Aorta (tissue), 5 donors: ENCODE measurements at regions not wholly inside any gene's neighbourhood (a gene's known extent, or its start where the extent isn't known, plus 50 kb on each side); places are given as distances from the start of the nearest gene placed in this dataset.

Source experiments
- ATAC-seq: fragments of 200-7000 bp; cut with Tn5 transposase; one replicate; pipeline ENCODE4 v1.9.1; 2022; ENCODE audit warnings: moderate library complexity; ENCODE audit not compliant: low FRiP score
- DNase-seq, 2 donors: peaks; one replicate each; pipeline ENCODE4 v3.0.0-alpha.2; 2020
- H3K27ac ChIP-seq, 2 donors: one replicate each; pipeline ENCODE4 v1.5.1; 2013; ENCODE audit warnings: low read length in 2 of 2, mild to moderate bottlenecking in 2 of 2, moderate library complexity in 2 of 2, control low read depth in 1 of 2, inconsistent platforms in 1 of 2, low read depth in 1 of 2
- H3K27me3 ChIP-seq, 2 donors: one replicate each; pipeline ENCODE4 v1.6.1; 2013; ENCODE audit warnings: control low read depth in 1 of 2, low read length in 1 of 2, mild to moderate bottlenecking in 1 of 2, moderate library complexity in 1 of 2; ENCODE audit not compliant: insufficient read depth in 2 of 2, control insufficient read depth in 1 of 2
- H3K36me3 ChIP-seq, 2 donors: one replicate each; pipeline ENCODE4 v1.6.1; 2013; ENCODE audit warnings: control low read depth in 1 of 2, low read length in 1 of 2, mild to moderate bottlenecking in 1 of 2; ENCODE audit not compliant: insufficient read depth in 2 of 2, control insufficient read depth in 1 of 2
- H3K4me1 ChIP-seq, 2 donors: one replicate each; pipeline ENCODE4 v1.6.1; 2013; ENCODE audit warnings: low read length in 2 of 2, control low read depth in 1 of 2, mild to moderate bottlenecking in 1 of 2, moderate library complexity in 1 of 2; ENCODE audit not compliant: insufficient read depth in 2 of 2, control insufficient read depth in 1 of 2
- H3K4me3 ChIP-seq, 2 donors: one replicate each; pipeline ENCODE4 v1.5.1; 2013; ENCODE audit warnings: low read length in 2 of 2, control low read depth in 1 of 2, mild to moderate bottlenecking in 1 of 2
- H3K9me3 ChIP-seq: one replicate; pipeline ENCODE4 v1.6.1; 2013; ENCODE audit warnings: mild to moderate bottlenecking, low read length; ENCODE audit not compliant: control insufficient read depth
- WGBS, 2 donors: extraction: QIAGEN DNeasy Blood & Tissue Kit; methylation state at CpG; one replicate each; pipeline ENCODE4 v1.1.7; 2013; 5-methylcytosine and 5-hydroxymethylcytosine counted together
- intact Hi-C, 2 donors: fragments of 100-400 bp; cut with DNase I; formaldehyde crosslinking; loops; one replicate each; pipeline versions ENCODE4 v1.14.2 to v1.15.0; 2022
- donor health status: healthy with polysubstance abuse.
- donor health status: Bipolar disorder and iron deficiency.
- donor health status: DM: no; HTN: no; CAD: no.
- donor health status: DM: no; HTN: no; CAD: no.
- donor health status: DM: yes; HTN: yes; CAD: no.

DNA sequence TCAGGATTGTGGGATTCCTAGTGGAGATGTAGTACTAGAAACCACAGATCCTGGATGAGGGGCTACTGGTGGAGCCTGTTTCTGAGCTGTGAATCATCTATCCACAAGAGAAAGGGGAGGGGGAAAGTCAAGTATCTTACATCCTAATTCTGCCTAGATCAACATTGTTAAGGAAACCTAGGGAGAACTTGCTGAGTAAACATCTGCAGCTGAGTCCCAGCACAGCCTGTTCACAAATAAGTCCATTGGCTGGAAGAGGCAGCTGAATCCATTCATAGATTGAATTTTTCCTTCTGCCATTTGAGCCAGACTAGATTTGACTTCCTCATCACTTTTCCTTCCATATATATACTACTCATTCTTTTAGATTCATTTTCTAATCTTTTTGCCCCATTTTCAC, 460.5 kb downstream of the TUSC7 start:
- DNase-seq, result no peak
- H3K9me3 ChIP-seq, result no peaks in the 10 kb centered on the region
- H3K4me3 ChIP-seq, result no peak overlapping the region
- no peak overlapping the region for H3K27ac ChIP-seq
- ATAC-seq, result no peak
- H3K36me3 ChIP-seq, result no peaks in the 10 kb centered on the region
- H3K4me1 ChIP-seq, result no peaks in the 10 kb centered on the region
- no peaks in the 10 kb centered on the region for H3K27me3 ChIP-seq
- intact Hi-C loops, result no loop called here

DNA sequence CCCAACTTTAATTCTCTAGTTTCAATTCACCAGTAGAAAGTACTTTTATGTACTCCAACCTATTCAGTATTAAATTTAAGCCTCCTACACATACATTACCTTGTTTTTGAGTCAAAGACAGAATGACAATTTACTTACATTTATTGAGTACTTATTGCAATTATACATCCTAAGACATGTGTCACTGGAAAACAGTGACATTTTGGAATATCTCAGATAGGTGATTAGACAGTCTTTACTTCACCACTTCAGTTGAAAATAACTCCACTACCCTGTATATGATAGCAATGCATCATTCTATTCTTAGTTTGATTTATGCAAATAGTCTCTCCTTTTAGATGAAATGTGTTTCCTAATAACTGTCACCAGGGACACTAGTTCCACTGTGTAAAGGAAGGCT, 461.5 kb downstream of the TUSC7 start:
- Histone ChIP-seq H3K27me3 (no peaks in the 10 kb centered on the region), H3K4me3 (no peak overlapping the region), H3K9me3 (no peaks in the 10 kb centered on the region), H3K36me3 (no peaks in the 10 kb centered on the region), H3K27ac (no peak overlapping the region), H3K4me1 (no peaks in the 10 kb centered on the region)
- ATAC-seq, result no peak
- no peak for DNase-seq
- intact Hi-C loops, result no loop called here

DNA sequence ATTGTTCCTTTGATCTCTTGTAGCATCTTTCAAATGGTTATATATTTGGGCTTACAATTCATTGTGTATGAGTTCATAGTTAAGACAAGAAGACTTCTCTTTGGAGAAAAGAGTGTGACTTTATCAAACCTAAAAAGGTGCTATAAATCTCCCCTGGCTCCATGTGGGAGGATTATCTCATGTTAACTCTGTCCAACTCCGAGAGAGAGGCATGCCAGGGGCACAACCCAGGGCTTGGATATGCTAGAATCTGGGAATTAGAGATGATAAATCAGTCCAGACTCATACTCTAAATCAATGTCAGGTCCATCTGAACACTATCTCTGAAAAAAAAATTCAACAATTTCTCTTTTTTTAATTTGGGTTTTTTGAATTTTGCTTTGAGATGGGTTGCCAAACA, 462.8 kb downstream of the TUSC7 start:
- Histone ChIP-seq H3K27me3 (no peaks in the 10 kb centered on the region), H3K4me1 (no peaks in the 10 kb centered on the region), H3K9me3 (no peaks in the 10 kb centered on the region), H3K36me3 (no peaks in the 10 kb centered on the region), H3K27ac (no peak overlapping the region), H3K4me3 (no peak overlapping the region)
- no peak for ATAC-seq
- WGBS, 2 donors, result 55 to 70% methylated on average over 1 of the region's 1 CpG
- intact Hi-C loops, result no loop called here
- no peak for DNase-seq

DNA sequence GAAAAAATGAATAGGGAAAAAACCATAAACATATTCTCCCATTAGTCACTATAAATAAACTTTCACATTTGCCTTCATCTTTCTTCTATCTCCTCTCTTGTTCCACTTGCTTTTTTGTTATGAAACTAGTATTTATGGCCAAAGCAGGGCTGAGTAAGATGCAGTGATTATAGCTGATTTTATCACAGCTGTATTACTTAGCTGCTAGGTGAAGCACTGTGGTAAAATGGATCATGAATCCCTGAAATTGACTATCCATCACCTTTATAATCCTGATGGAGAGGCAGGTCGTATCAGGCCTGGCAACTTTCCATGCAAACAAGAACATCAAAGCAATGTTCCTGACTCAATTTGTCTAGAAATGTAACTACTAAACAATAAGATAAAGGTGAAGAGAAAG, 471.6 kb downstream of the TUSC7 start:
- no peak for DNase-seq
- ATAC-seq, result no peak
- H3K4me3 ChIP-seq, result no peak overlapping the region
- no peaks in the 10 kb centered on the region for H3K27me3 ChIP-seq
- H3K36me3 ChIP-seq, result no peaks in the 10 kb centered on the region
- H3K4me1 ChIP-seq, result no peaks in the 10 kb centered on the region
- H3K27ac ChIP-seq, result no peak overlapping the region
- WGBS, 2 donors, result 50% methylated on average over 1 of the region's 1 CpG
- intact Hi-C loops, result no loop called here
- H3K9me3 ChIP-seq, result no peaks in the 10 kb centered on the region

DNA sequence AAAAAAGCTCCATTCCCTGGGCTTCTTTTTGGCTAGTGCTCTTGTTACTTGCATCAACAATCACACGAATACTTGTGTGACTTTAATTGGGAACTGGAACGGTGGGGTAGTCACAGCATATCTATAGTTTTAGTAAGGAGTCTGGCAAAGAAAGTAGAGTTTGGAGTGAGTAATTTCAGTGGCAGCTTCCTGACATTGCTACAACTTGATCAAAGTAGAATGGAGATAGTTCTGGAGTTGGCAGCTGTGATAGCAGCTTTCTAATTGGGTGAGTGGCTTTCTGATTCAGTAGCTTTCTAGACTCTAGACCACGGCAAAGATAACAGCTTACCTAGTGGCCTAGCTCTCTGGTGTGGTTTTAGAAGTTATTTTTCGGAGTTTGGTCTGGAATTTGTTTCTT, 475.0 kb downstream of the TUSC7 start:
- no peak for DNase-seq
- no peaks in the 10 kb centered on the region for H3K36me3 ChIP-seq
- no peak for ATAC-seq
- no peaks in the 10 kb centered on the region for H3K9me3 ChIP-seq
- no peaks in the 10 kb centered on the region for H3K27me3 ChIP-seq
- 70 to 78% methylated on average over 4 of the region's 4 CpGs for WGBS, 2 donors
- H3K27ac ChIP-seq, result no peak overlapping the region
- H3K4me3 ChIP-seq, result no peak overlapping the region
- no peaks in the 10 kb centered on the region for H3K4me1 ChIP-seq
- intact Hi-C loops, result no loop called here

DNA sequence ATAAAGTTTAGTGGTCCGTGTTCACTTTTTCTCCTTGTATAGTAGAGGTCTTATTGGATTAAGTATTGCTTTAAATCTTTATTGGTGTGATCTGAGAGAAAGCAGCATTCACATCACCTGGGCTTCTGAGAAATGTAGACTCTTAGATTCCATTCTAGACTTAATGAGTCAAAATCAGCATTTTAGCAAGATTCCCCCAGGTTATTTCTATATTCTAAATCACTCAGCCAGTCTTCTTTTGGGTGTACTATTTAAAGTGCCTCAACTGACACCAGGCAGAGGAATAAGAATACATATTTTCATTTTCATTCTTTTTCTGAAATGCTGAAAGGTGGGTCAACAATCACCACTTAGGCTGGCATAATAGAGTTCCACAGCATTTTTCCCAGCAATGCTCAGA, 481.7 kb downstream of the TUSC7 start:
- no peaks in the 10 kb centered on the region for H3K9me3 ChIP-seq
- ATAC-seq (no peak), DNase-seq (no peak)
- no peaks in the 10 kb centered on the region for H3K27me3 ChIP-seq
- WGBS, 2 donors, result 93% methylated on average over 1 of the region's 1 CpG
- no peaks in the 10 kb centered on the region for H3K36me3 ChIP-seq
- H3K27ac ChIP-seq, result no peak overlapping the region
- no peak overlapping the region for H3K4me3 ChIP-seq
- H3K4me1 ChIP-seq, result no peaks in the 10 kb centered on the region
- intact Hi-C loops, result no loop called here

DNA sequence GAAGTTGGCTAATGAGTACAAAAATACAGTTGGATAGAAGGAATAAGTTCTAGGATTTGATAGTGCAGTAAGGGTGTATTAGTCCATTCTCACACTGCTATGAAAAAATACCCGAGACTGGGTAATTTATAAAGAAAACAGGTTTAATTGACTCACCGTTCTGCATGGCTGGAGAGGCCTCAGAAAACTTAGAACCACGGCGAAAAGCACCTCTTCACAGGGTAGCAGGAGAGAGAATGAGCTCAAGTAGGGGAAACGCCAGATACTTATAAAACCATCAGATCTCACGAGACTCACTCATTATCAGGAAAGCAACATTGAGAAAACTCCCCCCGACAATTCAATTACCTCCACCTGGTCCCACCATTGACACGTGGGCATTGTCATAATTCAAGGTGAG, 483.3 kb downstream of the TUSC7 start:
- H3K4me1 ChIP-seq, result no peaks in the 10 kb centered on the region
- no peaks in the 10 kb centered on the region for H3K27me3 ChIP-seq
- DNase-seq (no peak), ATAC-seq (no peak)
- H3K4me3 ChIP-seq, result no peak overlapping the region
- WGBS, 2 donors, result 79 to 91% methylated on average over 8 of the region's 8 CpGs
- no peak overlapping the region for H3K27ac ChIP-seq
- intact Hi-C loops, result no loop called here
- H3K36me3 ChIP-seq, result no peaks in the 10 kb centered on the region
- H3K9me3 ChIP-seq, result no peaks in the 10 kb centered on the region

DNA sequence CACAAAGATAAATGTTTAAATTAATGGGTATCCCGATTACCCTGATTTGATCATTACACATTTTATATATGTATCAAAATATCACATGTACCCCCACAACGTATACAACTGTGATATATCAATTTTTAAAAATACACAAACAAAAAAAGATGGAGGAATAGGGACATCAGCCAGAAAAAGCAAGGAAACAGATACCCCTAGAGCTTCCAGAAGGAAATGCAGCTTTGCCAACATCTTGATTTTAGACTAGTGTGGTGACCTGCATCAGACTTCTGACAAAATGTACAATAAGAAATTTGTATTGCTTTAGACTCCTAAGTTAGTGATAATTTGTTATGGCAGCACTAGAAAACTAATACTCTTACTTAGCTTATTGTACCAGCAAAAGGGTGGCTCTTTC, 483.8 kb downstream of the TUSC7 start:
- no peak for ATAC-seq
- Histone ChIP-seq H3K36me3 (no peaks in the 10 kb centered on the region), H3K9me3 (no peaks in the 10 kb centered on the region), H3K4me1 (no peaks in the 10 kb centered on the region), H3K4me3 (no peak overlapping the region), H3K27me3 (no peaks in the 10 kb centered on the region), H3K27ac (no peak overlapping the region)
- DNase-seq, result no peak
- intact Hi-C loops, result no loop called here
- WGBS, 2 donors, result 77 to 79% methylated on average over 2 of the region's 2 CpGs

DNA sequence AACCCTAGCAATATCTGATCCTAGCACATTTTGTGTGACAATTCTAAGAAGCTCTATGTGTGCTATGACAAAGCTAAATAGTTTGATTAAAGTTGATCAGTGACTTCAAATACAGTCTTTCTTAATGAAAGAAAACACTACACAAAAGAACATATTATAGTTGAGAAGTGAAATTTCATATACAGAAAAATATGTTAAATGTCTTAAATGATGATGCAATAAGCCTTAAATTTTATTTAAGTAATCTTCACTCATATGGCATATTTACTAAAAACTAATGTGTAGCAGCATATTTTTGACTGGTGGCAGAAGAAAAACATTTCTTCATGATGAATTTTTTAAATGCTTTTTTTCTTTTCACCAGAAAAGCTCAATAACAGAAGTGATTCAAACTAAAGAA, 485.5 kb downstream of the TUSC7 start:
- Histone ChIP-seq H3K36me3 (no peaks in the 10 kb centered on the region), H3K9me3 (no peaks in the 10 kb centered on the region), H3K27ac (no peak overlapping the region), H3K4me1 (no peaks in the 10 kb centered on the region), H3K27me3 (no peaks in the 10 kb centered on the region), H3K4me3 (no peak overlapping the region)
- no peak for DNase-seq
- intact Hi-C loops, result no loop called here
- no peak for ATAC-seq

DNA sequence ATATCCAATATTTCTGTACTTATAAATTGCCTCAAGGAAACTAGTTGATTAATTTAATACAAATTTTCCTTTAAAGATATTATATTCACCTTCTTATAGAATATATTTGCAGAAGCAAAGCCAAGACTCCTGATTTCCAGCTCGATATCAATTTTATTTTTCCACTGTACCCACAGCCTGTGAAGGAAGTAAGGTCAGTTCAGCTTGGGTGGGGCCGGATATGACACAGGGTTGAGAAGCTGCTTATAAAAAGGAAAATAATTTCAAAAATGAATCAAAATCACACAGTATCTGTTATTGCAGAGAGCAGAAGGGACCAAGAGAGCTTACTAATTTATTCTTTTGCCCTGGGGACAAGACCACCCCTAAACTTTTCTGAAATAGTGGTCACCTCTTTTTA, 491.4 kb downstream of the TUSC7 start:
- intact Hi-C loops, result no loop called here
- Histone ChIP-seq H3K27me3 (no peaks in the 10 kb centered on the region), H3K4me1 (no peaks in the 10 kb centered on the region), H3K27ac (no peak overlapping the region), H3K4me3 (no peak overlapping the region), H3K9me3 (no peaks in the 10 kb centered on the region), H3K36me3 (no peaks in the 10 kb centered on the region)
- no peak for ATAC-seq
- no peak for DNase-seq
- WGBS, 2 donors, result 77 to 85% methylated on average over 2 of the region's 2 CpGs
